ENCODE measurements at regions not wholly inside any gene's neighbourhood (a gene's known extent, or its start where the extent isn't known, plus 50 kb on each side); places are given as distances from the start of the nearest gene placed in this dataset.
"Not testable (repeated sequence)": the region's sequence is repeated elsewhere in the genome, so short reads cannot be mapped to it uniquely, and the experiment has no call there.

DNA sequence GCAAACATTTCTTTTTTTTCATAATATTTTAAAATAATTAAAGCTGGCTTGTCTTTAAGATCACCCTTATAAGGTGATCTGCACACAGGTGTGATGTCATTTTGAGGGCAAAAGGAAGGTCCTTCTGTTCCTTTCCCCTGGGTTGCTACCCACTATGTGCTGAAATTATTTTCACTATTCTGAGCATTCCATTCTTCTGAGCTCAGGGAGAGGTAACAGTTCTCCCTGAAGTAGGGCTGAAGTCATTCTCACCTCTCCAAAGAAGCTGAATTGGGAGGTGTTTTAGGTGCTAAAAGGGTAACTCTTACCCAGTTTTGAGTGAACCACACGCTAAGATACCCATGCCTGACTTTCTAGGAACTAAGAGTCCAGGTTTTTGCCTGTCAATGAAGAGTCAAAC is 247.6 kb downstream of the SLC4A3 start:
- H3K36me3 Mint-ChIP-seq: no peaks in the 10 kb centered on the region
- no peak overlapping the region for H3K4me3 Mint-ChIP-seq
- peaks cover 5% of the 10 kb centered on the region for H3K27me3 Mint-ChIP-seq
- no peaks in the 10 kb centered on the region for H3K9me3 Mint-ChIP-seq
- no peaks in the 10 kb centered on the region for H3K4me1 Mint-ChIP-seq
- no peak overlapping the region for H3K27ac Mint-ChIP-seq

- H3K4me3 Mint-ChIP-seq, H3K9me3 Mint-ChIP-seq, H3K27me3 Mint-ChIP-seq, H3K27ac Mint-ChIP-seq, H3K4me1 Mint-ChIP-seq, H3K36me3 Mint-ChIP-seq: not testable (repeated sequence)
Measured at GRCh38 chr2:219875986-219876385, 248.6 kb downstream of the SLC4A3 start.

- no peak overlapping the region for H3K27ac Mint-ChIP-seq
- H3K4me3 Mint-ChIP-seq: no peak overlapping the region
- H3K9me3 Mint-ChIP-seq: no peaks in the 10 kb centered on the region
- H3K27me3 Mint-ChIP-seq: peaks cover 1% of the 10 kb centered on the region
- no peaks in the 10 kb centered on the region for H3K4me1 Mint-ChIP-seq
- no peaks in the 10 kb centered on the region for H3K36me3 Mint-ChIP-seq
Measured at GRCh38 chr2:219876931-219877330, 249.5 kb downstream of the SLC4A3 start.

DNA sequence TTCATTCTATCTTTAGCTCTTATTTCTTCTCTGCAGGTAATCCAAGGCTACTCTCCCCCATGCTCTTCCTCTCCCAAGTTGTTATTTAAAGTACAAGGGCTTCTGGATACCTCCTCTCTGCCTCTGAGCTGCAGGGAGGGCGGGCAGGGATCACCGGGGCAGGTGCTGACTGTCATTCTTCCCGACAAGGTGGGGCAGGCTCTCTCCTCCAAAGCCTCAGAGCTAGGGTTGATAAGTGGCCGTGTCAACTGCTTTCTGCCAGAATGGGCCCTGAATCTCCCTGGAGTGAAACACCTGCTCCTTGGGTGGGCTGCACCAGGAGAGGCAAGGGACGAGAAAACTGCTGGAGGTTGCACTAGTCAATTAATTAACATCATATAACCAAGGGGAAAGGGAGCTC is 250.3 kb downstream of the SLC4A3 start:
- Mint-ChIP-seq H3K9me3 (no peaks in the 10 kb centered on the region), H3K27me3 (no peaks in the 10 kb centered on the region), H3K4me1 (no peaks in the 10 kb centered on the region), H3K36me3 (no peaks in the 10 kb centered on the region), H3K27ac (no peak overlapping the region), H3K4me3 (no peak overlapping the region)

DNA sequence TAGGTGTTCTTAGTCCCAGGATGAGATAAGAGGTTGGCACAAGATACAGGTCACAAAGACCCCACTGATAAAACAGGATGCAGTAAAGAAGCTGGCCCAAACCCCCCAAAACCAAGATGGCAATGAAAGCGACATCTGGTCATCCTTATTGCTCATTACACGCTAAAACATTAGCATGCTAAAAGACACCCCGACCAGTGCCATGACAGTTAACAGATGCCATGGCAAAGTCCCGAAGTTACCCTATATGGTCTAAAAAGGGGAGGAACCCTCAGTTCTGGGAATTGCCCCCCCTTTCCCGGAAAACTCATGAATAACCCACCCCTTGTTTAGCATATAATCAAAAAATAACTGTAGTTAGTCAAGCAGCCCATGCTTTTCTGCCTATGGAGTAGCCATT is 251.1 kb downstream of the SLC4A3 start:
- Mint-ChIP-seq H3K36me3 (no peaks in the 10 kb centered on the region), H3K9me3 (no peaks in the 10 kb centered on the region), H3K27ac (no peak overlapping the region), H3K27me3 (peaks cover under 1% of the 10 kb centered on the region), H3K4me1 (no peaks in the 10 kb centered on the region), H3K4me3 (no peak overlapping the region)

GRCh38 chr2:219881851-219882250 is 254.4 kb downstream of the SLC4A3 start:
- H3K27ac Mint-ChIP-seq: no peak overlapping the region
- peaks cover 6% of the 10 kb centered on the region for H3K27me3 Mint-ChIP-seq
- no peaks in the 10 kb centered on the region for H3K9me3 Mint-ChIP-seq
- H3K36me3 Mint-ChIP-seq: no peaks in the 10 kb centered on the region
- H3K4me3 Mint-ChIP-seq: no peak overlapping the region
- no peaks in the 10 kb centered on the region for H3K4me1 Mint-ChIP-seq

DNA sequence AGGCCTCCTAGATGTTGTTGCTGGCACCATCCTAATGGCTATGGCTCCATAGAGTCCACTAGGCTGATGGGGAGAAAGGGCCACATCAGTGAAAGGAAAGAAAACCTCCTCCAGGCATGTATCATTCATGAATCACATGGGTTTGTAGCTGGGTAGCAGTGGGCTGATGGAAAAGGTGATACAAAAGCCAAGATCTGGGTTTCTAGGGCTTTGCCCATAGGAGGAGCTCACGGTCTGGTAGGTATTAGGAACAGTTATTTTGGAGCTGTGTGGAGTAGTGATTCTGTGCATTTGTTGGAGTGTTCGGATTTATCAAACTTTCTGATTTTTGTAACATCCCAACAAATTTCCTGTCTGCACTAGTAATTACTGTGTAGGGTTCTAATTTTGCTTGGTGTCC is 259.2 kb downstream of the SLC4A3 start:
- no peak overlapping the region for H3K27ac Mint-ChIP-seq
- H3K4me1 Mint-ChIP-seq: no peaks in the 10 kb centered on the region
- no peaks in the 10 kb centered on the region for H3K36me3 Mint-ChIP-seq

GRCh38 chr2:219887870-219888269 is 260.4 kb downstream of the SLC4A3 start:
- H3K4me3 Mint-ChIP-seq: no peak overlapping the region
- H3K27ac Mint-ChIP-seq: no peak overlapping the region
- H3K27me3 Mint-ChIP-seq: peaks cover 14% of the 10 kb centered on the region
- H3K36me3 Mint-ChIP-seq: no peaks in the 10 kb centered on the region
- H3K9me3 Mint-ChIP-seq: peaks cover 3% of the 10 kb centered on the region
- no peaks in the 10 kb centered on the region for H3K4me1 Mint-ChIP-seq

More for the DNA sequence above, 259.2 kb downstream of the SLC4A3 start:
- Mint-ChIP-seq H3K4me3 (no peak overlapping the region), H3K27me3 (peaks cover 8% of the 10 kb centered on the region), H3K9me3 (no peaks in the 10 kb centered on the region)

DNA sequence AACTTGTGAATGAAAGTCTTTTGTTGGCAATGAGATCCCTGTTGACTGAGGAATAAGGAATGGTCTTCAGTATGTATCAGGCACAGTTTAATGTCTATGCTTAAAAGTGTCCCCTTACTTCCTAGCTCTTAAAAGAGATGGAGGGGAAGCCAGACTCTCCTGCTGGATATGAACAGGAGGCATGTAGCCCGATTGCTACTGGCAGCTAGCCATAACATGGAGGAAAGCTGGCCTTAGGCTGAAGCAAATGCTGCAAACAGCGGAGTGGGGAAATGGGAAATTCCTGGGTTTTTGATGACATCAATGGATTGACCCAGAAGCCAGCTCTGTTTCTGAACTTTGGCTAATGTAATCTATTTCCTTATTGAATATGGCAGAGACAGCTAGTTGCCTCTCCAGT is 266.1 kb downstream of the SLC4A3 start:
- Mint-ChIP-seq H3K36me3 (no peaks in the 10 kb centered on the region), H3K27me3 (peaks cover 12% of the 10 kb centered on the region), H3K4me1 (no peaks in the 10 kb centered on the region), H3K9me3 (peaks cover 8% of the 10 kb centered on the region), H3K4me3 (no peak overlapping the region), H3K27ac (no peak overlapping the region)

GRCh38 chr2:219897456-219897855 is 270.0 kb downstream of the SLC4A3 start:
- H3K36me3 Mint-ChIP-seq: no peaks in the 10 kb centered on the region
- no peaks in the 10 kb centered on the region for H3K4me1 Mint-ChIP-seq
- H3K9me3 Mint-ChIP-seq: peaks cover 8% of the 10 kb centered on the region
- H3K27ac Mint-ChIP-seq: no peak overlapping the region
- H3K27me3 Mint-ChIP-seq: peaks cover 9% of the 10 kb centered on the region
- H3K4me3 Mint-ChIP-seq: no peak overlapping the region

DNA sequence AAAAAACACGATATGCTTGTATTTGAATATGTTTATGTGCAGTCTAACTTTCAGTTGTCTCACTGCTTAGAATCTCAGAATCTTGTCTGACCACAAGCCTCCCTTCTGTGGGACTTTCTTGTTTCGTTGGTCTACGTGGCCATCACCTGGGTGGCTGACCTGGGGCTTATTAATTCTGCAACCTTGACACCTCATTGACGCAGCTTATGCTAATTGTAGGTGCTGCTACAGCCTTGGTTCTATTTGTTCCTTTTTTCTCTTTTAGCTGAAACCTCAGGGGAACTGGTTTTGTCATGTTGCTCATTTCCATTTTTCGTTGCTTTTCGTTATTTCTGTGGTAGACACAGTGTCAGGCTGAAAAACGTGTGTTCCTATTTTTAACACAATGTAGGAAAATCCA is 273.7 kb downstream of the SLC4A3 start:
- no peaks in the 10 kb centered on the region for H3K9me3 Mint-ChIP-seq
- no peaks in the 10 kb centered on the region for H3K36me3 Mint-ChIP-seq
- H3K27ac Mint-ChIP-seq: no peak overlapping the region
- peaks cover 2% of the 10 kb centered on the region for H3K27me3 Mint-ChIP-seq
- no peak overlapping the region for H3K4me3 Mint-ChIP-seq
- no peaks in the 10 kb centered on the region for H3K4me1 Mint-ChIP-seq

DNA sequence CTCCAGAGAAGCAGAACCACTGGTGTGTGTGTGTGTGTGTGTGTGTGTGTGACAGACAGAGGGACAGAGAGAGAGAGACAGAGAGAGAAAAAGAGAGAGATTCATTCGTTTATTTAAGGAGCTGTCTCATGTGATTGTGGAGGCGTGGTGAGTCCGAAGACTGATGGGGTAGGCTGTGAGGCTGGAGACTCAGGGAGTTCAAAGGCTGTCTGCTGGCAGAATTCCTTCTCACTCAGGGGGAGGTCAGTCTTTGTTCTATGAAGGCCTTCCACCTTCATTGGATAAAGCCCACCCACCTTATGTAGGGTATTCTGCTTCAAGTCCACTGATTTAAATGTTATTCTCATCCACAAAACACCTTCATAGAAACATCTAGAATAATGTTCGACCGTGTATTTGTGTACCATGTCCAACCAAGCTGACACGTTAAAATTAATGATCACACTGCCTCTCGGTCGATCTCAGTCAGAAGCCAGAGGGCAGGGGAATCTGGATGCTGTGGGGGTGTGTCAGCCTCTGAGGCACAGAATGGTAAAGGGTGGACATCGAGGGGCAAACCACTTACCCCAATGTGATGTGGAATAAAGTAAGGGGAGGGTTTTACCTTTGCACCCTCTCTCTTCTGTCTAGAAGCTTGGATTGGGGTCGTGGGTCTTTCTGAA is 275.6 kb downstream of the SLC4A3 start:
- no peaks in the 10 kb centered on the region for H3K36me3 Mint-ChIP-seq
- no peaks in the 10 kb centered on the region for H3K9me3 Mint-ChIP-seq
- H3K27ac Mint-ChIP-seq: no peak overlapping the region
- no peaks in the 10 kb centered on the region for H3K27me3 Mint-ChIP-seq
- H3K4me3 Mint-ChIP-seq: no peak overlapping the region
- no peaks in the 10 kb centered on the region for H3K4me1 Mint-ChIP-seq

- no peaks in the 10 kb centered on the region for H3K27me3 Mint-ChIP-seq
- H3K27ac Mint-ChIP-seq: no peak overlapping the region
- H3K36me3 Mint-ChIP-seq: no peaks in the 10 kb centered on the region
- no peaks in the 10 kb centered on the region for H3K4me1 Mint-ChIP-seq
- H3K4me3 Mint-ChIP-seq: no peak overlapping the region
- no peaks in the 10 kb centered on the region for H3K9me3 Mint-ChIP-seq
Measured at GRCh38 chr2:219905640-219906039, 278.2 kb downstream of the SLC4A3 start.

- Mint-ChIP-seq H3K4me1 (no peaks in the 10 kb centered on the region), H3K27ac (no peak overlapping the region), H3K4me3 (no peak overlapping the region), H3K36me3 (no peaks in the 10 kb centered on the region), H3K9me3 (no peaks in the 10 kb centered on the region), H3K27me3 (no peaks in the 10 kb centered on the region)
Measured at GRCh38 chr2:219906114-219907010, 278.9 kb downstream of the SLC4A3 start.

GRCh38 chr2:219907011-219907365 is 279.6 kb downstream of the SLC4A3 start:
- Mint-ChIP-seq H3K36me3 (no peaks in the 10 kb centered on the region), H3K4me3 (no peak overlapping the region), H3K9me3 (no peaks in the 10 kb centered on the region), H3K27me3 (no peaks in the 10 kb centered on the region), H3K27ac (no peak overlapping the region), H3K4me1 (no peaks in the 10 kb centered on the region)

DNA sequence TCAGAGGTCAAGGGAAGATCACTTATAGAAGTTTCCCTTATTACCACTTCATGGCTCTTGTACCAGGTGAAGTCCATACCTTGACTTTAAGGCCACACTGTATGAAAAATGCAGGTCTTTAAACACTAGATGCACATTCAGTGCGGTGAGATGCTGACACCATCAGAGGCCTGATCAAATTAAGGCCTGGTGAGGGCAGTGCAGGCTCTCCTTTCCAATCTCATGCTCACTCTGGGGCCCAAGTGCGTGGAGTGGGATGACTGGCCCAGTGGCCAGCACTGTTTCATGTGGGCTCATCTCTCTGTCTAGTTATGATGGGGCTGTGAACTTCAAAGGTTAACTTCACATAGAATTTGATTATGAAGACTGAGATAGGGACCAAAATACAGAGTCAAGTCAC is 281.1 kb downstream of the SLC4A3 start:
- Mint-ChIP-seq H3K4me1 (no peaks in the 10 kb centered on the region), H3K9me3 (no peaks in the 10 kb centered on the region), H3K27ac (no peak overlapping the region), H3K27me3 (no peaks in the 10 kb centered on the region), H3K4me3 (no peak overlapping the region), H3K36me3 (no peaks in the 10 kb centered on the region)
